Naive thymus-derived CD4-positive, alpha-beta T cell (primary cell): ENCODE measurements at regions not wholly inside any gene's neighbourhood (a gene's known extent, or its start where the extent isn't known, plus 50 kb on each side); places are given as distances from the start of the nearest gene placed in this dataset.
"Not testable (repeated sequence)": the region's sequence is repeated elsewhere in the genome, so short reads cannot be mapped to it uniquely, and the experiment has no call there.

Experiments used
- ATAC-seq: fragments of 150-1000 bp; cut with Tn5 transposase; 2 replicates; pipeline ENCODE4 v1.10.0; 2021; ENCODE audit warnings: mild to moderate bottlenecking, moderate library complexity
- CTCF ChIA-PET: fragments of 350-600 bp; sonication (Branson Sonifier 250); formaldehyde crosslinking; loops from one replicate; lab custom pipeline; 2021; ENCODE audit warnings: antibody characterized with exemption; lab: Charles Lee
- POLR2A ChIA-PET: fragments of 350-600 bp; sonication (Branson Sonifier 250); formaldehyde crosslinking; loops from one replicate; lab custom pipeline; 2021; ENCODE audit warnings: antibody characterized with exemption, inconsistent platforms; lab: Charles Lee
- DNase-seq, 9 donors: peaks; one replicate each; pipeline versions ENCODE4 v3.0.0 to v3.0.0-alpha.2; 2020 to 2022; ENCODE audit warnings: mixed read lengths in 1 of 9
- H3K27ac ChIP-seq: one replicate; pipeline ENCODE4 v1.7.0; 2013; ENCODE audit warnings: mild to moderate bottlenecking, low read depth, low read length, moderate library complexity
- H3K27me3 ChIP-seq, 2 donors: one replicate each; pipeline ENCODE4 v1.7.0; 2013; ENCODE audit warnings: low read length in 2 of 2, mild to moderate bottlenecking in 2 of 2, moderate library complexity in 2 of 2; ENCODE audit not compliant: control insufficient read depth in 2 of 2, insufficient read depth in 2 of 2
- H3K36me3 ChIP-seq, 3 experiments: 1 replicate in 2 of 3; 2 replicates in 1 of 3; pipeline ENCODE4 v1.7.0; 2013; ENCODE audit warnings: low read length in 3 of 3, mild to moderate bottlenecking in 3 of 3, moderate library complexity in 1 of 3; ENCODE audit not compliant: insufficient read depth in 3 of 3, control insufficient read depth in 2 of 3
- H3K4me1 ChIP-seq, 2 donors: one replicate each; pipeline ENCODE4 v1.7.0; 2013; ENCODE audit warnings: low read length in 2 of 2, mild to moderate bottlenecking in 2 of 2, moderate library complexity in 1 of 2; ENCODE audit not compliant: control insufficient read depth in 2 of 2, insufficient read depth in 2 of 2
- H3K4me3 ChIP-seq: 2 replicates; pipeline ENCODE4 v1.7.0; 2013; ENCODE audit warnings: mild to moderate bottlenecking, low read length
- H3K9me3 ChIP-seq, 3 experiments: 1 replicate in 2 of 3; 2 replicates in 1 of 3; pipeline ENCODE4 v1.7.0; 2013; ENCODE audit warnings: low read length in 3 of 3; ENCODE audit not compliant: control insufficient read depth in 2 of 3
- H3K27ac Mint-ChIP-seq, 9 donors: one replicate each; pipeline ENCODE4 v1.8.0; 2020 to 2022; ENCODE audit warnings: mixed read lengths in 9 of 9, mild to moderate bottlenecking in 8 of 9, moderate library complexity in 5 of 9, inconsistent platforms in 2 of 9
- H3K27me3 Mint-ChIP-seq, 5 donors: one replicate each; pipeline ENCODE4 v1.8.0; 2021 to 2022; ENCODE audit warnings: mixed read lengths in 5 of 5, mild to moderate bottlenecking in 1 of 5
- H3K36me3 Mint-ChIP-seq, 5 donors: one replicate each; pipeline ENCODE4 v1.8.0; 2020 to 2022; ENCODE audit warnings: mixed read lengths in 5 of 5, mild to moderate bottlenecking in 3 of 5, inconsistent platforms in 1 of 5
- H3K4me1 Mint-ChIP-seq, 7 donors: one replicate each; pipeline ENCODE4 v1.8.0; 2020 to 2022; ENCODE audit warnings: mixed read lengths in 7 of 7, mild to moderate bottlenecking in 3 of 7, inconsistent platforms in 1 of 7
- H3K4me3 Mint-ChIP-seq, 10 donors: one replicate each; pipeline ENCODE4 v1.8.0; 2020 to 2022; ENCODE audit warnings: mild to moderate bottlenecking in 10 of 10, mixed read lengths in 10 of 10, moderate library complexity in 6 of 10, inconsistent platforms in 2 of 10
- H3K9me3 Mint-ChIP-seq, 11 donors: one replicate each; pipeline ENCODE4 v1.8.0; 2020 to 2022; ENCODE audit warnings: mixed read lengths in 11 of 11, mild to moderate bottlenecking in 4 of 11, inconsistent platforms in 1 of 11, moderate library complexity in 1 of 11
- intact Hi-C, 2 donors: fragments of 100-400 bp; cut with micrococcal nuclease; formaldehyde crosslinking; loops; one replicate each; pipeline ENCODE4 v1.15.1; 2023

DNA sequence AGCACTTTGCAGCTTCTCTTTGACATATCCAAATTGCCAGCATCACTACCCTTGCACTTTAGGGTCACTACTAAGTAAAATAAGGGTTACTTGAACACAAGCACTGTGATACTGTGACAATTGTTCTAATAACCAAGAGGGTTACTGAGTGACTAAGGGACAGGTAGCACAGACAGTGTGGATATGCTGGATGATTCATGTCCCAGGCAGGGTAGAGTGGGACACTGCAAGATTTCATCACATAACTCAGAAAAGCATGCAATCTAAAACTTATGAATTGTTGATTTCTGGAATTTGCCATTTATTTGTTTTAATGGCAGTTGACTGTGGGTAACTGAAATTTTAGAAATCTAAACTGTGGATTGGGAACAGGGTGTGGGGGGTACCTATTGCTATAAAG is 218.8 kb downstream of the KITLG start:
- H3K36me3 ChIP-seq: no peaks in the 10 kb centered on the region
- no peaks in the 10 kb centered on the region for H3K4me1 Mint-ChIP-seq
- H3K4me3 Mint-ChIP-seq: no peak overlapping the region
- intact Hi-C loops: no loop called here
- DNase-seq: no peak
- H3K9me3 ChIP-seq: no peaks in the 10 kb centered on the region
- no peak overlapping the region for H3K4me3 ChIP-seq
- H3K27me3 Mint-ChIP-seq: no peaks in the 10 kb centered on the region
- no peaks in the 10 kb centered on the region for H3K27me3 ChIP-seq
- no peaks in the 10 kb centered on the region for H3K36me3 Mint-ChIP-seq
- no peak overlapping the region for H3K27ac Mint-ChIP-seq
- H3K4me1 ChIP-seq: no peaks in the 10 kb centered on the region
- ChIA-PET CTCF (no interaction called here), POLR2A (no interaction called here)
- peaks cover 1 to 15% (median 4%) of the 10 kb centered on the region in 11 donors for H3K9me3 Mint-ChIP-seq
- no peak overlapping the region for H3K27ac ChIP-seq
- ATAC-seq: no peak

DNA sequence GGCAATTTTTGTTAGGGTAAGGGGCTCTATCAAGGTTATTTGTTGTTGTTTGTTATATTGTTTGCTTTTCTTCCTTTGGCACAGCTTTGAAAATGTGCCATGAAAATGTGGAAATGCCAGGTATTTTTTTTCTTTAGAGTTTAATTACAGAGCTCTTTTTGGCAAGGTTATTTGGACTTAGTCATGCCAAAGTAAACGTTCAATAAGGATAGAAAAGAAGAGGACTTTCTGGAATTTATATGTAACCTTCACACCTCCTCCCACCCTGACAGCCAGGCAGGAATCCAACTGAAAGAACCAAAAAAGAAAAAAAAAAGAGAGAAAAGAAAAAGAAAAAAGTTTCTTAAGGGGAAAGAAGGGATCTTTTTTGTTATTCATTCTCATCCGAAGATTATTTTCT is 217.8 kb downstream of the KITLG start:
- intact Hi-C loops: no loop called here
- peaks cover 1 to 15% (median 4%) of the 10 kb centered on the region in 11 donors for H3K9me3 Mint-ChIP-seq
- POLR2A ChIA-PET: no interaction called here

GRCh38 chr12:88365403-88365802 is 214.9 kb downstream of the KITLG start:
- Mint-ChIP-seq H3K36me3 (no peaks in the 10 kb centered on the region), H3K27ac (no peak overlapping the region), H3K27me3 (peaks cover 0 to 3% (median 0%) of the 10 kb centered on the region in 5 donors), H3K4me3 (no peak overlapping the region), H3K9me3 (peaks cover 0 to 7% (median 0%) of the 10 kb centered on the region in 11 donors), H3K4me1 (no peaks in the 10 kb centered on the region)
- Histone ChIP-seq H3K9me3 (no peaks in the 10 kb centered on the region), H3K36me3 (no peaks in the 10 kb centered on the region), H3K4me1 (no peaks in the 10 kb centered on the region), H3K4me3 (no peak overlapping the region), H3K27ac (no peak overlapping the region), H3K27me3 (no peaks in the 10 kb centered on the region)
- ATAC-seq (no peak), DNase-seq (no peak)
- intact Hi-C loops: no loop called here
- CTCF ChIA-PET: no interaction called here
- POLR2A ChIA-PET: no interaction called here

More for the DNA sequence above, 217.8 kb downstream of the KITLG start:
- Mint-ChIP-seq H3K27ac (no peak overlapping the region), H3K4me1 (no peaks in the 10 kb centered on the region), H3K36me3 (no peaks in the 10 kb centered on the region), H3K4me3 (no peak overlapping the region), H3K27me3 (no peaks in the 10 kb centered on the region)
- H3K4me3 ChIP-seq: no peak overlapping the region
- CTCF ChIA-PET: no interaction called here
- no peak for DNase-seq
- ATAC-seq: no peak
- H3K27ac ChIP-seq: no peak overlapping the region
- no peaks in the 10 kb centered on the region for H3K36me3 ChIP-seq
- no peaks in the 10 kb centered on the region for H3K27me3 ChIP-seq
- H3K9me3 ChIP-seq: no peaks in the 10 kb centered on the region
- H3K4me1 ChIP-seq: no peaks in the 10 kb centered on the region

DNA sequence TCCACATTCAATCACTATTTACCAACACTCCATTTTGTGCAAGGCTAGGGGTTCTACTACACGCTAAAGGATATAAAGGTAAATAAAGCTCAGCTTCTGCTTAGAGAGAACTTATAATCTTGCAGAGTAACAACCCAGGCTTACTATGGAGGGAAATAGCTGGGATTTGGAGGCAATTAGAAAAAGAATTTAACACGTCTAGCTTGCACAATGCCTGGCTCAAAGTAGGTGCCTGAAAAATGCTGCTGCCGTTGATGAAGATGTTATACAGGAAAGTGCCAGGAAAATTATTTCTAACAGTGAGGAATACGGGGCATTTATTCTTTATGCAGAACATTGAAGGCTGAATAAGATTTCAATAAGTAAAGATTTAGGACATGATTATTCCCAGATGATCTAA is 214.2 kb downstream of the KITLG start:
- H3K9me3 ChIP-seq: no peaks in the 10 kb centered on the region
- ChIA-PET CTCF (no interaction called here), POLR2A (no interaction called here)
- no peaks in the 10 kb centered on the region for H3K4me1 Mint-ChIP-seq
- no peaks in the 10 kb centered on the region for H3K27me3 ChIP-seq
- H3K27ac ChIP-seq: no peak overlapping the region
- H3K27me3 Mint-ChIP-seq: peaks cover 0 to 3% (median 0%) of the 10 kb centered on the region in 5 donors
- no peaks in the 10 kb centered on the region for H3K36me3 Mint-ChIP-seq
- no peaks in the 10 kb centered on the region for H3K4me1 ChIP-seq
- no peak overlapping the region for H3K27ac Mint-ChIP-seq
- peaks cover 0 to 7% (median 0%) of the 10 kb centered on the region in 11 donors for H3K9me3 Mint-ChIP-seq
- no peak overlapping the region for H3K4me3 ChIP-seq
- DNase-seq (no peak), ATAC-seq (no peak)
- no peaks in the 10 kb centered on the region for H3K36me3 ChIP-seq
- no peak overlapping the region for H3K4me3 Mint-ChIP-seq
- intact Hi-C loops: no loop called here

DNA sequence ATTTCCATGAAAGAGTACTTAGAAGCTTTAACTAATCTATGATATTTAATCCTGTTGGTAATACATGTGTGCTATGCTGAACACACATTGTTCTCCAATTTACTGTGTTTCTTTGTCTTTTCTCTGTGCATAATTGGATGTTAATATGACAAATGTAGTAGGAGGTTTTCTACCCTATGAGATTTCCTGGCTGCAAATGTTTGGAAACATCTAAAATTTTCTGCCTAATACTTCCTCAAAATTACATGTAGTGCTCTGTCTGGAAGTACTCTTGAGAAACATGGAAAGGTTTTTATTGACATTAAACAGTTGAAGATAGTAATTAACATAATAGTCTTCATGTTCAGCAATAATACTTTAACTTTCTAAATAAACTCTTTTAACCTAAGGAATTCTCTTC is 213.0 kb downstream of the KITLG start:
- Mint-ChIP-seq H3K27ac (no peak overlapping the region), H3K27me3 (peaks cover 0 to 3% (median 0%) of the 10 kb centered on the region in 5 donors), H3K36me3 (no peaks in the 10 kb centered on the region), H3K4me3 (no peak overlapping the region), H3K9me3 (peaks cover 0 to 7% (median 0%) of the 10 kb centered on the region in 11 donors), H3K4me1 (no peaks in the 10 kb centered on the region)
- Histone ChIP-seq H3K27ac (no peak overlapping the region), H3K4me3 (no peak overlapping the region), H3K36me3 (no peaks in the 10 kb centered on the region), H3K27me3 (no peaks in the 10 kb centered on the region), H3K4me1 (no peaks in the 10 kb centered on the region), H3K9me3 (no peaks in the 10 kb centered on the region)
- ATAC-seq: no peak
- no peak for DNase-seq
- intact Hi-C loops: no loop called here
- ChIA-PET POLR2A (no interaction called here), CTCF (no interaction called here)

GRCh38 chr12:88368077-88368476 is 212.2 kb downstream of the KITLG start:
- POLR2A ChIA-PET, H3K4me3 ChIP-seq, intact Hi-C loops, H3K27ac Mint-ChIP-seq, ATAC-seq, DNase-seq, H3K4me1 ChIP-seq, H3K9me3 ChIP-seq, H3K36me3 Mint-ChIP-seq, H3K4me3 Mint-ChIP-seq, CTCF ChIA-PET, H3K36me3 ChIP-seq, H3K27ac ChIP-seq, H3K27me3 ChIP-seq, H3K4me1 Mint-ChIP-seq, H3K9me3 Mint-ChIP-seq, H3K27me3 Mint-ChIP-seq: not testable (repeated sequence)

GRCh38 chr12:88371416-88372183 is 208.7 kb downstream of the KITLG start:
- Histone ChIP-seq H3K9me3 (no peaks in the 10 kb centered on the region), H3K4me1 (no peaks in the 10 kb centered on the region), H3K4me3 (no peak overlapping the region), H3K27ac (no peak overlapping the region), H3K27me3 (no peaks in the 10 kb centered on the region), H3K36me3 (no peaks in the 10 kb centered on the region)
- Mint-ChIP-seq H3K27ac (no peak overlapping the region), H3K27me3 (peaks cover 0 to 3% (median 0%) of the 10 kb centered on the region in 5 donors), H3K9me3 (peaks cover 0 to 1% (median 0%) of the 10 kb centered on the region in 11 donors), H3K4me3 (no peak overlapping the region), H3K4me1 (no peaks in the 10 kb centered on the region), H3K36me3 (no peaks in the 10 kb centered on the region)
- intact Hi-C loops: no loop called here
- DNase-seq (no peak), ATAC-seq (no peak)
- POLR2A ChIA-PET: no interaction called here
- CTCF ChIA-PET: no interaction called here
